BJ (cell line): ENCODE measurements at regions not wholly inside any gene's neighbourhood (a gene's known extent, or its start where the extent isn't known, plus 50 kb on each side); places are given as distances from the start of the nearest gene placed in this dataset.

ENCODE experiments used
- CTCF ChIA-PET: fragments of 350-600 bp; formaldehyde crosslinking; extraction: SDS; loops from one replicate; lab custom pipeline; 2021; ENCODE audit warnings: antibody characterized with exemption, inconsistent platforms; lab: Yijun Ruan, JAX
- POLR2A ChIA-PET: fragments of 300-600 bp; sonication (Branson Sonifier 250); formaldehyde crosslinking; extraction: SDS; loops from one replicate; lab custom pipeline; 2021; ENCODE audit warnings: antibody characterized with exemption; lab: Charles Lee
- DNase-seq: peaks from one replicate; pipeline ENCODE4 v3.0.0-alpha.2; 2011; ENCODE audit warnings: low read depth
- H3K27me3 ChIP-seq: 2 replicates; pipeline ENCODE4 v1.6.0; 2011; ENCODE audit warnings: low read length; ENCODE audit not compliant: control insufficient read depth, insufficient read depth
- H3K36me3 ChIP-seq: 2 replicates; pipeline ENCODE4 v1.5.1; 2011; ENCODE audit warnings: low read length; ENCODE audit not compliant: control insufficient read depth, insufficient read depth
- H3K4me3 ChIP-seq: 2 replicates; pipeline ENCODE4 v1.5.1; 2011; ENCODE audit warnings: low read depth, mild to moderate bottlenecking, control low read depth, low read length
- CTCF ChIP-seq: IDR thresholded peaks from 2 replicates; pipeline ENCODE4 v1.5.1; 2011; ENCODE audit warnings: low read depth, mild to moderate bottlenecking, control low read depth, inconsistent platforms, low read length, moderate library complexity; ENCODE audit not compliant: insufficient read depth

- no peak for DNase-seq
- POLR2A ChIA-PET: no interaction called here
- Histone ChIP-seq H3K4me3 (no peak overlapping the region), H3K36me3 (no peaks in the 10 kb centered on the region), H3K27me3 (no peaks in the 10 kb centered on the region)
- CTCF ChIA-PET: no interaction called here
- no peak for TF ChIP-seq CTCF
These were observed 190.6 kb downstream of the HAUS1 start for GRCh38 chr18:46294751-46295150.

DNA sequence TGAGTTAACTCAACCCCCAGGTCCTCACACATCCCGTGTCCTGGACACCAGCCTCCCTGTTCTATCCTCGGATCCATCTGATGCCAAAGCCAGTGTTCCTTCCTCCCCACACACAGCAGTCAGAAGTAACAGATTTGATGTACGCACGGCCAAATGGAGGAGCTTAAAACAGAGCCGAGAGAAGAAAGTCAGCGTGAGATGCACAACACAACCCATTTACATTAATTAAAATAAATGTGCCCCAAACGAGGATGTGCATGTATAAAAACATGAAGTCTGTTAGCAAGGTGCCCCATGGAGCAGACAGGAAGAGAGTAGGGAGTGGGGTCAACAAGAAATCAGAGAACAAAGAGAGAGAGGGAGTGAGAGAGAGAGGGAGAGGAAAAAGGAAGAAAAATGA lies 191.2 kb downstream of the HAUS1 start:
- TF ChIP-seq CTCF: no peak
- ChIA-PET CTCF (no interaction called here), POLR2A (no interaction called here)
- no peaks in the 10 kb centered on the region for H3K36me3 ChIP-seq
- DNase-seq: no peak
- H3K4me3 ChIP-seq: no peak overlapping the region
- H3K27me3 ChIP-seq: no peaks in the 10 kb centered on the region

DNA sequence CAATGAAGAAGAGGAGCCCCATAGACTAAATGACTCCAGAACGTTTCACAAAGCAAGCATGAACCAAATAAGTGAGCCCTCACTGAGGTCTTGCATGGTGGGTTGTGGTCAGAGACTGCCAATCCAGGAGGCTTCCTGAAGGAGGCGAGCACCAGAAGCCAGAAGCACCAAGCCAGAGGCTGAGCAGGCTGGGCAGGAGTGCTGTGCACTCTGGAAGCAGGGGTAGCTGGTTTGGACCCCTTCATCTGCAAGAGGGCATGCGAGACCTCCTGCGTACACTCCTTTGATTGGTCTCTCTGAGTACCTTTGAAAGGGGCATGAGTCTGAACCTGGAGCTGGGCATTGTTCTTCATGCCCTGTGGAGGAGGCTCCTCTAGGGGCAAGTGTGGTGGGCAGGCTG lies 192.5 kb downstream of the HAUS1 start:
- ChIA-PET CTCF (interaction anchor here (0.7 kb wide), 1 partner anchor 17 kb away, joined by 4 read pairs; no protein-coding TSS in a partner anchor), POLR2A (no interaction called here)
- Histone ChIP-seq H3K4me3 (no peak overlapping the region), H3K36me3 (no peaks in the 10 kb centered on the region), H3K27me3 (peaks cover 4% of the 10 kb centered on the region; the same call in 1 of the 2 replicates)
- TF ChIP-seq CTCF: no peak
- no peak for DNase-seq

- CTCF ChIA-PET: no interaction called here
These were observed 192.9 kb downstream of the HAUS1 start for GRCh38 chr18:46297124-46297523.

GRCh38 chr18:46297621-46298020 lies 193.4 kb downstream of the HAUS1 start:
- no peak for TF ChIP-seq CTCF
- ChIA-PET POLR2A (no interaction called here), CTCF (interaction anchor here (2.1 kb wide), 1 partner anchor 17 kb away, joined by 7 read pairs; no protein-coding TSS in a partner anchor)
- Histone ChIP-seq H3K27me3 (peaks cover 7% of the 10 kb centered on the region; the same call in 1 of the 2 replicates), H3K4me3 (no peak overlapping the region), H3K36me3 (no peaks in the 10 kb centered on the region)
- DNase-seq: no peak

More at GRCh38 chr18:46297124-46297523, 192.9 kb downstream of the HAUS1 start:
- H3K27me3 ChIP-seq: peaks cover 6% of the 10 kb centered on the region; the same call in 1 of the 2 replicates
- no peaks in the 10 kb centered on the region for H3K36me3 ChIP-seq
- POLR2A ChIA-PET: no interaction called here
- no peak for TF ChIP-seq CTCF
- DNase-seq: no peak
- H3K4me3 ChIP-seq: no peak overlapping the region
